Mucosa of descending colon (tissue), 3 donors: ENCODE measurements at regions not wholly inside any gene's neighbourhood (a gene's known extent, or its start where the extent isn't known, plus 50 kb on each side); places are given as distances from the start of the nearest gene placed in this dataset.
A peak's percentile ranks its signal among the peaks of the same experiment; 100 is the strongest.

Experiments
- ATAC-seq: fragments of 200-7000 bp; cut with Tn5 transposase; one replicate; pipeline ENCODE4 v1.9.1; 2020; ENCODE audit warnings: mild to moderate bottlenecking, moderate library complexity
- DNase-seq, 3 donors: peaks; one replicate each; pipeline ENCODE4 v3.0.0-alpha.2; 2020
- H3K36me3 ChIP-seq: fragments of 200-600 bp; one replicate; pipeline ENCODE4 v1.8.0; 2021; ENCODE audit warnings: low read depth, mild to moderate bottlenecking
- H3K4me1 ChIP-seq: fragments of 200-600 bp; one replicate; pipeline ENCODE4 v1.8.0; 2021; ENCODE audit warnings: low read depth, mild to moderate bottlenecking
- H3K4me3 ChIP-seq: fragments of 200-600 bp; one replicate; pipeline ENCODE4 v1.8.0; 2021; ENCODE audit warnings: mild to moderate bottlenecking
- H3K9me3 ChIP-seq: fragments of 200-600 bp; one replicate; pipeline ENCODE4 v1.8.0; 2021; ENCODE audit warnings: mild to moderate bottlenecking
- intact Hi-C, 2 donors: fragments of 100-400 bp; cut with DNase I in 1 of 2; cut with micrococcal nuclease in 1 of 2; formaldehyde crosslinking; loops; one replicate each; pipeline versions ENCODE4 v1.11.0 to v1.11.1; 2022; cut with DNase I, micrococcal nuclease
- TF ChIP-seq, protein P1 (sequence below): fragments of 200-600 bp; IDR thresholded peaks from one replicate; pipeline ENCODE4 v1.8.0; 2022; ENCODE audit warnings: antibody characterized with exemption, mild to moderate bottlenecking
- donor health status: DM: no; HTN: no; CAD: no; lungs with moderate emphysema.
- donor health status: DM: no; HTN: no; CAD: no.
- donor health status: DM: no; HTN: yes; CAD: no.

DNA sequence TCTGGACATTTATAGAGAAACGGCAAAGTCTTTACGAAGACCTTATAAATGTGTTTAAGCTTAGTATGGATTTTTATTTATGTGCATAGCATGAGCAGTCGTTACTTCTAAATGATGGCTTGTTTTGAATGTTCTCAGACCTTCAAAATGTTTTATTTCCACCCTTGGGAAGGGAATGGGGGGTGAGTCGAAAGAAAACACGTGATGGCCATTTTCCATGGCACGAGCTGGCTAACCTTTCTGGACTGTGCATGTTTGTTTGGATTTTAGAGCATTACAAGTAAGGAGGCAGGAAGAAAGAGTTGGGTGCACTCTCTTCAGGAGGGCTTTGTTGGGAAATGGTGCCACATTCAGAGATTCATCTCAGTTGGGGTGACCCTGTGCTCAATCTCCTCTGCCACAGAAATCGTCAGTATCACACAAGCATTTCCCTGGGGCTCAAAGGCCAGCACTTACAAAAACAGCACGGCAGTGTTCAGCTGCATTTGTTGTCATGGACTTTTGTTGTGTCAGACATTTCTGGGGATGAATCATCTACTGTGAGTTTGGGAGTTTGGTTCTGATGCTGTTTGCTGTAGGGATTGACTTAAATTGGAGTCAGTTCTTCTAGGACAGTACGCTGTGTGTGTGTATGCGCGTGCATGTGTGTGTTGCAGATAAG lies 52.3 kb upstream of the ADAMTS9 start:
- H3K4me1 ChIP-seq: no peaks in the 10 kb centered on the region
- no peaks in the 10 kb centered on the region for H3K36me3 ChIP-seq
- DNase-seq (no peak), ATAC-seq (peak; percentile 10)
- TF ChIP-seq, protein P1, sequence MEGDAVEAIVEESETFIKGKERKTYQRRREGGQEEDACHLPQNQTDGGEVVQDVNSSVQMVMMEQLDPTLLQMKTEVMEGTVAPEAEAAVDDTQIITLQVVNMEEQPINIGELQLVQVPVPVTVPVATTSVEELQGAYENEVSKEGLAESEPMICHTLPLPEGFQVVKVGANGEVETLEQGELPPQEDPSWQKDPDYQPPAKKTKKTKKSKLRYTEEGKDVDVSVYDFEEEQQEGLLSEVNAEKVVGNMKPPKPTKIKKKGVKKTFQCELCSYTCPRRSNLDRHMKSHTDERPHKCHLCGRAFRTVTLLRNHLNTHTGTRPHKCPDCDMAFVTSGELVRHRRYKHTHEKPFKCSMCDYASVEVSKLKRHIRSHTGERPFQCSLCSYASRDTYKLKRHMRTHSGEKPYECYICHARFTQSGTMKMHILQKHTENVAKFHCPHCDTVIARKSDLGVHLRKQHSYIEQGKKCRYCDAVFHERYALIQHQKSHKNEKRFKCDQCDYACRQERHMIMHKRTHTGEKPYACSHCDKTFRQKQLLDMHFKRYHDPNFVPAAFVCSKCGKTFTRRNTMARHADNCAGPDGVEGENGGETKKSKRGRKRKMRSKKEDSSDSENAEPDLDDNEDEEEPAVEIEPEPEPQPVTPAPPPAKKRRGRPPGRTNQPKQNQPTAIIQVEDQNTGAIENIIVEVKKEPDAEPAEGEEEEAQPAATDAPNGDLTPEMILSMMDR: no peak
- no peak overlapping the region for H3K4me3 ChIP-seq
- intact Hi-C loops: no loop called here
- H3K9me3 ChIP-seq: no peaks in the 10 kb centered on the region
